ENCODE measurements at regions not wholly inside any gene's neighbourhood (a gene's known extent, or its start where the extent isn't known, plus 50 kb on each side); places are given as distances from the start of the nearest gene placed in this dataset.
"Not testable (repeated sequence)": the region's sequence is repeated elsewhere in the genome, so short reads cannot be mapped to it uniquely, and the experiment has no call there.

GRCh38 chr20:5492937-5493336, 117.9 kb downstream of the GPCPD1 start:
- DNase-seq (ENCODE audit: low spot score in 2 of 2) (no peak), ATAC-seq (no peak)
- H3K27ac Mint-ChIP-seq: no peak overlapping the region
- H3K36me3 Mint-ChIP-seq: no peaks in the 10 kb centered on the region
- no peaks in the 10 kb centered on the region for H3K9me3 Mint-ChIP-seq

DNA sequence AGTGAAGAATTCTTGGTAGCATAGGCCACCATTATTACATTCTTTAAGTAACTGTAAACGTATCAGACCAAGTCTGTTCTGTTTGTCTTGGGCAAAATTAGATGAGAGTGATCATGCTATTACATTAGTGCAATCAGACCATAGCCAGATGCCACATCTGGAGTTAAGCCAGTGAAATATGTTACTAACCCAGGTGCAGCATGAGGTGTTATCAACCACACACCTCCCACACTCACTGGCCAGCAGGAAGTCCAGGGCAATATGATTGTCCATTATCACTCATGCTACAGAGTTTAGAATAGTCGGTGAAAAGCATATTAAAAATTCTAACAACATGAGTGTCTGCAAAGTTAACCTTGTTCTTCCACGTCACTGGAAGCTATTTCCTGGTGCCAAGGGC, 119.4 kb downstream of the GPCPD1 start:
- ATAC-seq (no peak), DNase-seq (ENCODE audit: low spot score in 2 of 2) (no peak)
- H3K9me3 Mint-ChIP-seq: no peaks in the 10 kb centered on the region
- H3K36me3 Mint-ChIP-seq: no peaks in the 10 kb centered on the region
- H3K27ac Mint-ChIP-seq: no peak overlapping the region

- no peak for ATAC-seq
- Mint-ChIP-seq H3K9me3 (no peaks in the 10 kb centered on the region), H3K27ac (no peak overlapping the region), H3K36me3 (no peaks in the 10 kb centered on the region)
- DNase-seq (ENCODE audit: low spot score in 2 of 2): no peak
Measured at GRCh38 chr20:5489601-5490000, 121.2 kb downstream of the GPCPD1 start.

- Mint-ChIP-seq H3K27ac (no peak overlapping the region), H3K9me3 (no peaks in the 10 kb centered on the region), H3K36me3 (no peaks in the 10 kb centered on the region)
- DNase-seq (ENCODE audit: low spot score in 2 of 2) (no peak), ATAC-seq (no peak)
Measured at GRCh38 chr20:5488823-5489222, 122.0 kb downstream of the GPCPD1 start.

DNA sequence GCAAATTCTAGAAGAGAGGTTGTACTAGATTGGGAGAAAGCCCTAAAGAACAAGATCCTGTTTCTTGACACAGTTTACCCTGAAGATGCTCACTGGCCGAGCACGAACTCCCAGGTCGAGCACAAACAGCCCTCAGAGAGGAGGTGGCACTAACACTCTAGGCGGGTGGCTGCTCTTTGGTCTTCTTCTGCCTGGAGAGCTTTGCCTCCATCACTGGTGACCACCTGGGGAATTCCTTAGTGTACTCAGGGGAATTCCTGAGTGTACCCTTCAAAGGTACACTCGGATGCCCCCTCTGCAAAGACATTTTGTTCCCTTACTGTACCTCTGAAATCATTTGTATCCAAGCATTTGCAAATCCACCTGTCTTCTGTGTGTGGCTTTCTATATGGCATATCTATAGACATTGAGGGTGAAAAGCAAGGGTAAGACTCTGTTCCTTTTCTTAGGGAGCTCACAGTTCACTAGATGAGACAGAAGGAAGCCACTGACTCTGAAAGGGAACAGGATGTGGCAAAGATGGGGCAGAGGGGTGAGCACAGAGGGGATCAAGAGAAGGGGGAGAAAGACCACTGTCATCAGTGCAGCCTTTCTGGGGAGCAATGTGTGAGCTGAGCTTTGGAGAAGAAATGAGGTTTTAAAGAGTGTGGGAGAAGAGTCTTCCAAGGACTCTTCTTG, 124.3 kb downstream of the GPCPD1 start:
- Mint-ChIP-seq H3K36me3 (no peaks in the 10 kb centered on the region), H3K27ac (no peak overlapping the region), H3K9me3 (no peaks in the 10 kb centered on the region)
- ATAC-seq (peak; percentile 20 to 24), DNase-seq (ENCODE audit: low spot score in 2 of 2) (no peak)

GRCh38 chr20:5484926-5485325, 125.9 kb downstream of the GPCPD1 start:
- no peak for ATAC-seq
- Mint-ChIP-seq H3K27ac (peak overlapping the region in 1 of 2 donors; percentile 17), H3K36me3 (no peaks in the 10 kb centered on the region), H3K9me3 (no peaks in the 10 kb centered on the region)
- no peak for DNase-seq (ENCODE audit: low spot score in 2 of 2)

GRCh38 chr20:5484346-5484745, 126.5 kb downstream of the GPCPD1 start:
- no peaks in the 10 kb centered on the region for H3K36me3 Mint-ChIP-seq
- ATAC-seq (no peak), DNase-seq (ENCODE audit: low spot score in 2 of 2) (no peak)
- no peaks in the 10 kb centered on the region for H3K9me3 Mint-ChIP-seq
- no peak overlapping the region for H3K27ac Mint-ChIP-seq

GRCh38 chr20:5482791-5483190, 128.0 kb downstream of the GPCPD1 start:
- Mint-ChIP-seq H3K27ac (no peak overlapping the region), H3K36me3 (no peaks in the 10 kb centered on the region), H3K9me3 (no peaks in the 10 kb centered on the region)
- ATAC-seq (no peak), DNase-seq (ENCODE audit: low spot score in 2 of 2) (no peak)

DNA sequence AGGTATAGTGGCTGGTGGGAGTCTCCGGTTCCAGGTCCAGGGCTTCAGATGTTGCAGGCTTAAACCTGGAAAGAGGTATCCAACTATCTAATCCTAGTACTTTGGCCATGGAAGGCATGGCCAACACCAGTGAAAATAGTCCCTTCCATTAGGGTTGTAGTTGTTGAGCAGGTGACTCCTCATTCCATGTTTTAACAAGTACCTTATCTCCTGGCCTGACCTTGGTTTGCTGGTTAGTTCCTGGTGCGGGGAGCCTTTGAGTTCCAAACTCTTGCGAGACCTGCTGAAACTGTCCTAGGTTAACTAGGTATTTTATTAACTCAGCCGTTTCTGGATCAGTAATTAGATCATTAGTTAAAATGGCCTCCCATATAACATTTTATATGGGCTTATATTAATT, 128.9 kb downstream of the GPCPD1 start:
- Mint-ChIP-seq H3K27ac (no peak overlapping the region), H3K36me3 (no peaks in the 10 kb centered on the region), H3K9me3 (no peaks in the 10 kb centered on the region)
- no peak for ATAC-seq
- no peak for DNase-seq (ENCODE audit: low spot score in 2 of 2)

GRCh38 chr20:5480824-5481600, 129.8 kb downstream of the GPCPD1 start:
- no peak for DNase-seq (ENCODE audit: low spot score in 2 of 2)
- Mint-ChIP-seq H3K9me3 (no peaks in the 10 kb centered on the region), H3K36me3 (no peaks in the 10 kb centered on the region), H3K27ac (no peak overlapping the region)
- no peak for ATAC-seq

DNA sequence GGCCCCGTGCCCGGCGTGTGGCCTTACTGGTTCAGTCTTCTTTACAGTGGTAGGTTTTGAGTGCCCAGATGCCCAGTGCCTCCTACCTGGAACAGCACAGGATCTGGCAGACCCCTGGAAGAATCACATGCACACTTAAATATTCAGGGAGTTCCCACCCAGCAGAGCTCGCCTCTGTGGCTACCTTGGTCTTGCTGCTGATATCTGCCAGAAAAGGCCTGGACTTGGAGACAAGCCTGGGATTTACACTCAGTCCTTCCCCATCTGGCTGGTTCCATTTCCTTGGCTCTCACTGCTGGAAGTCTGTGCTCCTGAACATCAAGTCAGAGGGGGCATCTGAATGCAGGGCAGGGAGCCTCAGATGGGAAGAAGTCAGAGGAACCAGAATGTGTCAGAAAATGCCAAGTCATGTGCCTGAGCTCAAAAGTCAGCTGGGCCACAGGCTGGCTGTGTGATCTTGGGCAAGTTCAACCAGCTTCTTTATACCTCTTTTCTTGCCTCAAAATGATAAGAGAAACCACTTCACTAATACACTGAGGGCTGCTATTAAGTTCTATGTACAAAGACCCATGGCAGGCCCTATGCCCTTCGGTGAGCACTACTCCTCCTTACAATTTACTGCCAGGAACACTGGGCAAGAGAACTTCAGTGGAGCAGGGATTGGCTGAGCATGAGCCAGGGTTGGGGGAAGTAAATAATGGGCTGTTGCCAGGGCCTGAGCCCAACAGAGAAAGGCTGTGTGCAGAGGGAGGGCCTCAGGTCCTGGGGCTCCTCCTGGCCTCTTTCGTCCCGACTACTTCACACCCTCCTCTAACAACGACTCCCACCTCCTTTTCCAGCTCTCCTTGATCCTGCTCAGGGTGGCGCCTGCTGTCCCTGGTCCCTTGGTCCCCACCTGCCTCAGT, 135.9 kb downstream of the GPCPD1 start:
- H3K9me3 Mint-ChIP-seq: no peaks in the 10 kb centered on the region
- no peaks in the 10 kb centered on the region for H3K36me3 Mint-ChIP-seq
- DNase-seq (ENCODE audit: low spot score in 2 of 2) (no peak), ATAC-seq (no peak)
- no peak overlapping the region for H3K27ac Mint-ChIP-seq

- not testable (repeated sequence) for DNase-seq (ENCODE audit: low spot score in 2 of 2); H3K9me3 Mint-ChIP-seq; H3K36me3 Mint-ChIP-seq; H3K27ac Mint-ChIP-seq; ATAC-seq
Measured at GRCh38 chr20:5471866-5472265, 138.9 kb downstream of the GPCPD1 start.

- no peak for ATAC-seq
- no peaks in the 10 kb centered on the region for H3K9me3 Mint-ChIP-seq
- H3K27ac Mint-ChIP-seq: no peak overlapping the region
- no peaks in the 10 kb centered on the region for H3K36me3 Mint-ChIP-seq
- DNase-seq (ENCODE audit: low spot score in 2 of 2): no peak
Measured at GRCh38 chr20:5471368-5471767, 139.4 kb downstream of the GPCPD1 start.

GRCh38 chr20:5470943-5471342, 139.9 kb downstream of the GPCPD1 start:
- H3K9me3 Mint-ChIP-seq: no peaks in the 10 kb centered on the region
- no peaks in the 10 kb centered on the region for H3K36me3 Mint-ChIP-seq
- DNase-seq (ENCODE audit: low spot score in 2 of 2) (no peak), ATAC-seq (no peak)
- no peak overlapping the region for H3K27ac Mint-ChIP-seq

DNA sequence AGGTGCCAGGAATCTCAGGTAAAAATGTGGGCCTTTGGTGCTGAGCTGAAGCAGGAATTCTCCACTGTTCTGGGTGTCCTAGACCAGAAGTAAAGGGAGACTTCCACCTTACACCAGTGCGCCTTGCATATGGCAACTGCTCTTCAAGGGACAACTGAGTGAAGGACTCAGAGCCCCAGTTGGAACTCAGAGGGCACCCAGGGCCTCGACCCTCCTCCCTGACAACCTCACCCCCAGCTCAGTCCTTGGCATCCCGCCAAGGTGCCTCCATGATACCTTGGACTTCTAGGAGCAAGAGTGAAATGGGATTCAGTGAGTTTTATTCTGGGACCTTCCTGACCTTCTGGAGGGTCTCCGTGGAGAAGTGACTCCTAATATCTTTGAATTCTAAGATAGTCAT, 140.3 kb downstream of the GPCPD1 start:
- DNase-seq (ENCODE audit: low spot score in 2 of 2): no peak
- no peak for ATAC-seq
- H3K9me3 Mint-ChIP-seq: no peaks in the 10 kb centered on the region
- no peak overlapping the region for H3K27ac Mint-ChIP-seq
- no peaks in the 10 kb centered on the region for H3K36me3 Mint-ChIP-seq

DNA sequence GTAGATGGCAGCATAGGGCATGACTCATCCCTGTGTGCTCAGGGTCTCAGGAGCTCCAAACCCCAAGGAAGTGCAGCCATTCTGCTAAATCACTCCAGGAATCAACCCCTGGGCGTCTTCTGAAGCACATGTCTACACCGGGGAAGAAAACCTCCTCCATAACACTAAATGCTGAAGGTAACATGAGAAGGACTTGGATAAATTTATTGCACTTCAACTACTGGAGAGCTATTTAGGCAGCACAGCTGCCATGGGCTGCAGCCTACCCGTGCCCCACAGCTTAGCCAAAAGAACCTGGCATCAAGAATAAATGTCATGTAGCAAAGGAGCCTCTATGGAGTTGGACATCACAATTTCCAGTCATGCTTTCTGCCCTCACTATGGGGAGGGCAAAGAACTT, 141.7 kb downstream of the GPCPD1 start:
- DNase-seq (ENCODE audit: low spot score in 2 of 2) (no peak), ATAC-seq (no peak)
- Mint-ChIP-seq H3K27ac (no peak overlapping the region), H3K36me3 (peaks cover 0 to 4% of the 10 kb centered on the region in 2 donors), H3K9me3 (no peaks in the 10 kb centered on the region)

DNA sequence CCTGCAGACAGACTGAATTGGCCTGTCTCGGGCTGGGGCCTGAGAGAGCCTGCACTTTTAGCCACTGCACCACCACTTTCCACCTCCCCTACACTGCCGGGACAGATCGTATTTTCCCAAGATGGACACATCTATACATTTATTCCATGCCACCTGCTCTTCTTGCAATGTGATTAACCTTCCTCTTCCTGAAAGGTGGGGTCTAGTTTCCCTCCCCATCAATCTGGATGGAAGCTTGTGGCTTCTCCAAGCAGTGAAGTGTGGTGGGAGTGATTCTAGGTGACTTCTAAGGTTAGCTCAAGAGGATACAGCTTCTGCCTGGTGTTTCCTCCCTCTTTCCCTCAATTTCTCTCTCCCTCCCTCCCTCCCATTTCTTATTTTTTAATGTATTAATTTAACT, 143.7 kb downstream of the GPCPD1 start:
- no peak overlapping the region for H3K27ac Mint-ChIP-seq
- H3K9me3 Mint-ChIP-seq: peaks cover 0 to 1% of the 10 kb centered on the region in 2 donors
- no peak for ATAC-seq
- H3K36me3 Mint-ChIP-seq: peaks cover 0 to 4% of the 10 kb centered on the region in 2 donors
- no peak for DNase-seq (ENCODE audit: low spot score in 2 of 2)
